ENCODE measurements at regions not wholly inside any gene's neighbourhood (a gene's known extent, or its start where the extent isn't known, plus 50 kb on each side); places are given as distances from the start of the nearest gene placed in this dataset.

GRCh38 chr10:3464760-3465405 is 292.3 kb upstream of the PITRM1 start:
- no peak for DNase-seq (ENCODE audit: low read depth)

GRCh38 chr10:3460420-3461128 is 288.0 kb upstream of the PITRM1 start:
- DNase-seq (ENCODE audit: low read depth): no peak

- DNase-seq (ENCODE audit: low read depth): no peak
Measured at GRCh38 chr10:3455385-3456334, 283.1 kb upstream of the PITRM1 start.

GRCh38 chr10:3452683-3453361 is 280.2 kb upstream of the PITRM1 start:
- no peak for DNase-seq (ENCODE audit: low read depth)

- no peak for DNase-seq (ENCODE audit: low read depth)
Measured at GRCh38 chr10:3452173-3452626, 279.6 kb upstream of the PITRM1 start.

- no peak for DNase-seq (ENCODE audit: low read depth)
Measured at GRCh38 chr10:3451516-3452172, 279.1 kb upstream of the PITRM1 start.

- no peak for DNase-seq (ENCODE audit: low read depth)
Measured at GRCh38 chr10:3446221-3446620, 273.6 kb upstream of the PITRM1 start.

GRCh38 chr10:3445648-3446047 is 273.1 kb upstream of the PITRM1 start:
- no peak for DNase-seq (ENCODE audit: low read depth)

GRCh38 chr10:3442451-3442990 is 269.9 kb upstream of the PITRM1 start:
- no peak for DNase-seq (ENCODE audit: low read depth)

- no peak for DNase-seq (ENCODE audit: low read depth)
Measured at GRCh38 chr10:3439183-3439582, 266.6 kb upstream of the PITRM1 start.

GRCh38 chr10:3438606-3439005 is 266.0 kb upstream of the PITRM1 start:
- DNase-seq (ENCODE audit: low read depth): no peak

GRCh38 chr10:3435671-3436070 is 263.1 kb upstream of the PITRM1 start:
- no peak for DNase-seq (ENCODE audit: low read depth)

GRCh38 chr10:3433988-3434387 is 261.4 kb upstream of the PITRM1 start:
- DNase-seq (ENCODE audit: low read depth): no peak

GRCh38 chr10:3433131-3433530 is 260.5 kb upstream of the PITRM1 start:
- DNase-seq (ENCODE audit: low read depth): no peak

GRCh38 chr10:3432081-3432825 is 259.7 kb upstream of the PITRM1 start:
- DNase-seq (ENCODE audit: low read depth): no peak

GRCh38 chr10:3430501-3430900 is 257.9 kb upstream of the PITRM1 start:
- no peak for DNase-seq (ENCODE audit: low read depth)

- no peak for DNase-seq (ENCODE audit: low read depth)
Measured at GRCh38 chr10:3429676-3430075, 257.1 kb upstream of the PITRM1 start.

- DNase-seq (ENCODE audit: low read depth): no peak
Measured at GRCh38 chr10:3428826-3429225, 256.2 kb upstream of the PITRM1 start.

GRCh38 chr10:3427950-3428354 is 255.4 kb upstream of the PITRM1 start:
- DNase-seq (ENCODE audit: low read depth): no peak

- no peak for DNase-seq (ENCODE audit: low read depth)
Measured at GRCh38 chr10:3427347-3427746, 254.8 kb upstream of the PITRM1 start.
